LNCaP clone FGC (cell line): ENCODE measurements at regions not wholly inside any gene's neighbourhood (a gene's known extent, or its start where the extent isn't known, plus 50 kb on each side); places are given as distances from the start of the nearest gene placed in this dataset.

ENCODE experiments used
- DNase-seq: peaks from one replicate; pipeline ENCODE4 v3.0.0-alpha.2; 2011; ENCODE audit warnings: low read depth
- H3K4me3 ChIP-seq: 2 replicates; pipeline ENCODE4 v1.5.1; 2011; ENCODE audit warnings: mild to moderate bottlenecking, low read depth, low read length, control low read depth
- CTCF ChIP-seq: IDR thresholded peaks from 2 replicates; pipeline ENCODE4 v1.5.1; 2012; ENCODE audit warnings: mild to moderate bottlenecking; ENCODE audit not compliant: control insufficient read depth, insufficient read depth; ENCODE audit errors: extremely low read depth

GRCh38 chr17:34716291-34716690 is 136.9 kb downstream of the TMEM132E start:
- no peak for TF ChIP-seq CTCF
- no peak overlapping the region for H3K4me3 ChIP-seq
- no peak for DNase-seq

GRCh38 chr17:34715504-34715903 is 136.1 kb downstream of the TMEM132E start:
- no peak overlapping the region for H3K4me3 ChIP-seq
- no peak for TF ChIP-seq CTCF
- DNase-seq = no peak

GRCh38 chr17:34714475-34715410 is 135.4 kb downstream of the TMEM132E start:
- no peak for TF ChIP-seq CTCF
- no peak overlapping the region for H3K4me3 ChIP-seq
- no peak for DNase-seq

- no peak for TF ChIP-seq CTCF
- DNase-seq = no peak
- H3K4me3 ChIP-seq = no peak overlapping the region
Measured at GRCh38 chr17:34713687-34714086, 134.3 kb downstream of the TMEM132E start.

- DNase-seq = no peak
- no peak overlapping the region for H3K4me3 ChIP-seq
- no peak for TF ChIP-seq CTCF
Measured at GRCh38 chr17:34712481-34713195, 133.3 kb downstream of the TMEM132E start.

- DNase-seq = no peak
- no peak overlapping the region for H3K4me3 ChIP-seq
Measured at GRCh38 chr17:34711646-34712045, 132.3 kb downstream of the TMEM132E start.

More at GRCh38 chr17:34711646-34712045, 132.3 kb downstream of the TMEM132E start:
- no peak for TF ChIP-seq CTCF
